NCI-H82 treated with DMSO at 0.1 percent for 48 hours (cell line): ENCODE measurements at regions not wholly inside any gene's neighbourhood (a gene's known extent, or its start where the extent isn't known, plus 50 kb on each side); places are given as distances from the start of the nearest gene placed in this dataset.

Experiments
- DNase-seq: peaks from one replicate; lab custom pipeline; 2025; ENCODE audit not compliant: unreplicated experiment; lab: John Stamatoyannopoulos, UW

DNA sequence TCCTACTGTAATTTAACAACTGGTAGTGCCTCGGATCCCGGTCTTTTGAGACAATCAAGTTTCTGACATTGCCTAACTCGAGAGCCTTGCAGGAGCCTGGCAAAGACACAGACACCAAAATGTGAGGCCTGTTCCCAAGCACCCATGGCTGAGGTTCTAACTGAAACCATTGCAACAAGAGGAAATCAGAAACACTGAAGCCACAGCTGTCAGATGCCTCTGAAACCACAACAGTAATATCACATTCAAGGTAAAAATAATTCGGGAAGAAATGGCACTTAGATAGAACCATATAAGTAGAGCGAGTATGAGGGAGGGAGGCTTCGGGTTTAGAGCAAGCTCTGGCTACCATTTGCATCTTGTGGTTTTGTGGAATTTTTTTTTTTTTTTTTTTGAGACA, 285.9 kb downstream of the FBXO15 start:
- DNase-seq, result no peak

DNA sequence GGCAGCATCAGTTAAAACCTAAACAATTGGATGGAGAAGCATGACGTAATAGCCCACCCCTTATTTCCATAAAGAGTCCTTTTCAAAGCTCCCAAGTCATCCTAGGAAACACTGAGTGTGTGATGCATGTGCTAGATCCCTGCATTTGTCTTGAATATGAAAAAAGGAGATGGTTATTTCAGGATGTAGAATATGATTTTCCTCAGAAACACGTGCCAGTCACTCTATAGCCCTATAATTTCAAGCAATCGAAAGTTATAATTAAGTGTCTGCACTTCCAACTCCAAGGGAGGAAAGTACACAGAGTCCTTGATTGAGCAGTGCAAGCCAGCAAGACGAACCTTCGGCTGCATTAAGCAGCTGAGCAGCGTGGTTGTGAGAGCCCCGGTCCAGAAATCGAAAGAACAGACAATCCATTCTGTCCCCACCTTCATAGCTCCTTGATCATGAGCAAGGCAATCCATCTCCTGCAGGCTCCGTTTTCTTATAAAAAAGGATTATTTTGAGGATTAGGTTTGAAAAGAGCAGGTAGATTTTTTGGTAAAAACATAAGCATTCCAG, 287.7 kb downstream of the FBXO15 start:
- DNase-seq, result no peak

DNA sequence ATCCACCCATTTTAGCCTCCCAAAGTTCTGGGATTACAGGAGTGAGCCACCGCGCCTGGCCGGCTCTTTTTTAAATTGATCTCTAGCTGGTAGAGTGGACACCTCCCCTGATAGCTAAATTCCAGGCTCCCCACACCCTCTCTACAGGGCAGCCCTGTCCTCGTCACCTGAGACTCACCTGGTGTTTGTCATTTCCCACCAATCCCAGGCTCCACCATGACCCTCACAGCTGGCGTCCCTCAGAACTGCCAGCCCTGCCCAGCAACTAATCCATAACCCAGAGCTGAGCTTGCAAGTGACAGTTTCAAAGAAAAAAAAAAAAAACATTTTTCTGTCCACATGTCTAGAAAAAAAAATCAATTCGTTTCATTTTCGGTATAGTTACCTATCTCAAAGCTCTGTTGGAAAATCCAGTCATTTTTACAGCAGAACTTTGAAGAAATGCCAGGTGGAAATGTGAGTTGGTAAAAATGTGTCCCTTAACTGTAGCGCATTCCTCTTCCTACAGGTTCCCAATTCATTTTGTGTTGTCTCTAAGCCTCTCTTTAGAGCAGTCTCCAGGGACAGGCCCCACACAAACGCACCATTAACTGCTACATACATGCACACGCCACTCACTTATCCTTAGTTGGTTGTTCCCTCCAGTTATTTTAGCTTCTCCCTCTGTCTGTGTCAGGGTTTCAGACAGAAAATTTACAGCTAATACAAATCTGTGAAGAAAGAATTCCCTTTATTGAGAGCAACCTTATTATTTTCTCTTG, 294.7 kb downstream of the FBXO15 start:
- DNase-seq, result no peak

DNA sequence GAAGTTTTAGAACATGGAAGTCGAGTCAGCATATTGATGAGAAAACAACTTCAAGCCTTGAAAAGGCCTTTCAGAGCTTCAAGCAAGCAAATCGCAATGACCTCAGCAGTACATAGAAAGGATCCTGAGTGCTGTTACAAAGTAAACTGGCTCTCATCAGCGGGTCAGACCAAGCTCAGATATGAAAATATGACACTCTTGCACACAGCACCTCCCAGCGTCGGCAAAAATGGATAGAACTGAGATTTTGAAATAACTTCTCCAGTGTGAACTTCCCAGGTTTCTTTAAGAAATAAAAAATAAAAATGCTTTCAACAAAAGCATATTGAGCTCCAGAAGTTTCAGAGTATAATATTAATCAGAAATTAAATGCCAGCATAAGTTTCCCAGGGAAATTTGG, 296.9 kb downstream of the FBXO15 start:
- DNase-seq, result no peak

DNA sequence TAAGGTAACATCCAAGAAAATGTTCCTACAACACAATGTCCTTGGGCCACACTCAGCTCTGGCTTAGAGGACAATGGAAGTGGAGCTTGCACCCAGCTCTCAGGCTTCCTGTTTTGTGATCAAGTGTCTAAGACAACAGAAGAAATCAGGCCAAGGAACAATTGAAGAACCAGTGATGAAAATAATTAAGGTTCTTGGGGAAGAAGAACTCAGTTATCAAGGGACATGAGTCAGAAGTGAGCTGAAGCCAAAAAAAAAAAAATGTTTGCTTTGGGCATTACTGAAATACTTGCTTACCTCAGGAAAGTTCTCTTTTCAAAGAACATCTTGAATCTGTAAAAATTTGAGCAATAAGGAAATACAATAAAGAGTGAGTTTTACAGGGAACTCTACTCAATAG, 299.0 kb downstream of the FBXO15 start:
- DNase-seq, result no peak

DNA sequence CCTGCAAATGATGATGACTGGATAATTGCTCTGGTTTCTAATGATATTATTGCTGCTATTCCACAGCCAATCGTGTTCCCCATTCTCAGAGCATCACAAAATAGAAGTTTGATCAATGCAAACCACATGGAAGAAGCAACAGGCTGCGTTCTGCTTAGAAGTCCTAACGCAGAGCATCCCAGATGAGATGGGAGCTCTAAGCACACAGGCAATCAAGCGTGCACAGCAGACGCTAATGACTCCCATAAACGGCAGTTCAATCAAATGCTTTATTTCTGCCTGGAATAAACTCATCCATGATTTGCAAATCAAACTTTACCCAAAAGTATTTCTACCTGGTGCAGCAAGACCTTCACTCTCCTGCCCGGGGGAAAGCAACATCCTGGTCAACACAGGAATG, 304.2 kb downstream of the FBXO15 start:
- DNase-seq, result no peak

DNA sequence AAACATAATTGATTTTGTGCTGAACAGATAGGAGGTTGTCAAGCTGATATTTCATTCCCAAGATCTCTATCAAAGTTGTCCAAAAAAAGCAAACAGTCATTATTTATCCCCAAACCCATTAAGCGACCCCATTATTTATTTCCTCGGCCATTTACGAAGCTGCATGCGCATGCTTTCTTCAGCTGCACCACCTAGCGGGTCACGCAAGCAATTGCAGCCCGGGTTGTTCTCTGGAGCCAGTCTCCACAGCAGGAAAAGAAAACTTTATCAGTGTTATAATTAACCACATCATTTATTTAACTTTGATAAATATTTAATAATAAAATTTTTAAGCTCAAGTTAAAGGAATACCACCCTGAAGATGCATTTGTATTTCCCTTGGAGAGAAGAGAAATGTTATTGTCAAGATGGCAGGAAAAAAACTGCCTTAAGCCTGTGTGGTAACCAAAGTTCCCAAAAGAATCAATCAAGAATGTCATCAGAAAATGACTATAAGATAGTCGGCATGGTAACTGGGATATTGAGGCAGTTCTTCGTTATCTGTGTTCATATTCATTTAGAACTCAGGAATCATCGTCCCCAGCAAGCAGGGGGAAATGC, 304.7 kb downstream of the FBXO15 start:
- DNase-seq, result no peak

DNA sequence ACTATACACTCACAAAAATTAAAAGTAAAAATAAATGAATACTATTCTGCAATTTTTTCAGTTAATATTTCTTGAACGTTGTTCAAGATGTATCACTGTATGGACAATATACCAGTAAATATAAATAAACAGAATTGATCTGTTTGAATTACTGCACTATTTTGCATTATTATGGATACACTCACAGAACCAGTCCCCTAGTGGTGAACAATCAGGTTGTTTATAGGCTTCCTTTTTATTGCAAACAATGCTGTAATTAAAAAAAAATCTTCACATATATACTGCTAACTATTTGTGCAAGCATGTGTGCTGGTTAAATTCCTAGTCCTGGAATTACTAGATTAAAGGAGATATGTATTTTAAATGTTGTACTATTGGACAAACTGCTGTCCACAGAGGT, 306.0 kb downstream of the FBXO15 start:
- no peak for DNase-seq

DNA sequence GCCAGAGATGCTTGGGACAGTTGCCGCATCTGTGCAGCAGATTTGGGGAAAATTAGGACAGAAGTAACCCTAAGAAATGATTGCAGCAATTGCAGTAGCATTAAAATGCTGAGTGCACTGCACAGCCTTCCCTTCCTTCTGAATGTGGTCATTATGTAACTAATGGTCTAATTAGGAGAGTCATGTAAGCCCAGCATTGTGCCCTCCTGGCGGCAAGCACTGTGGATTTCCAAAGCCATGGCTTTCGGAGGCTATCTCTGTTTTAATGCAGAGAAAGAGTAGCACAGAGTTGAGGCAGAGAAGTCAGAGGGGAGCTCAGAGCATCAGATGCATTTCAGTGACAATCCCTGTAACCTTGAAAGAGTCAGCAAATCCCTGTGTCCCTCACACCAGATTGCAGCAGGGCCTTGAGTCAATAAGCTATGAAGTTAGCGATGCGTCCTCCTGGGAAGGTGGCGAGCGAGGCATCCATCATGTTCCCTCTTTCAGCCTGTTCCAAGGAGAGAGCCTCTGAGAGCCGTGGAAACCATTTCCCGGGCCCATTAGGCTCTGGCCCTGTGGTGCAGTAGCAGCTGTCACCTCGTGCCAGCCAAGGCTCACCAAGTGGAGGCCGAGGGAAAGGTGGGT, 307.2 kb downstream of the FBXO15 start:
- no peak for DNase-seq

DNA sequence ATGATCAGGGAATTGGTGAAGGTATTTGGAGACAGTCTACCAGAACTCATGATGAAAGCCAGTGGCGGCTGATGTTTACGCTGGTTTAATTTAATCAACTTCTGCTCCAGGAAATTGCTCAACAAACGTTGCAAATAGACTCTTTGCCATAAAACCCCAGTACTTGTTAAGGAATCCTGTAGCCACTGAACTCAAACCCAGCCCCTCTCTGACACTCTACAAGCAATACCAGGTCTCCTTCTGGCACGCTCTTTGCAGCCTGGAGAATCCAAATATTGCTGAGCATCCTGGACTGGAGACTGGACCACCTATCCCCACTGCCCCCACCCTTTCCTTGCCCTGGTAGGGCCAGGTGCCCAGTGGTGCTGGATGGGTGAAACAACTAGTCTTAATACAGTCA, 308.2 kb downstream of the FBXO15 start:
- no peak for DNase-seq

DNA sequence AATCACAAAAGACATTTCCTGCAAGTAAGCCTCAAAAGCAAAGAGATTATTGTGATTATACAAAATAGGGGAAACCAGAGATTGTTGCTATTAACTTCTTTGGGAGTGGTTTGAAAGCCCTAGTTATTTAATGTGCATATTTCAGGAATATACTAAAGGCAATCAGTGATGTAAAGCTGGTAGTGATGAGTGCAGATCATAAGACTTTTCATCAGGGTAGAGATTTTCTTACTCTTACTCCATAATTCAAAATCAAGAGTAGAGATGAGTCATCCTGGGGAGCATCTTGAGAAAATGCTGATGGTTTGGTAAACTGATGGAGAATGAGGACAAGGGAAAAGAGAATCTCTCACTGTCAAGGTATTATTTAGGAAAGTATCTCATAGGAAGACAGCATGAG, 309.5 kb downstream of the FBXO15 start:
- DNase-seq, result no peak

DNA sequence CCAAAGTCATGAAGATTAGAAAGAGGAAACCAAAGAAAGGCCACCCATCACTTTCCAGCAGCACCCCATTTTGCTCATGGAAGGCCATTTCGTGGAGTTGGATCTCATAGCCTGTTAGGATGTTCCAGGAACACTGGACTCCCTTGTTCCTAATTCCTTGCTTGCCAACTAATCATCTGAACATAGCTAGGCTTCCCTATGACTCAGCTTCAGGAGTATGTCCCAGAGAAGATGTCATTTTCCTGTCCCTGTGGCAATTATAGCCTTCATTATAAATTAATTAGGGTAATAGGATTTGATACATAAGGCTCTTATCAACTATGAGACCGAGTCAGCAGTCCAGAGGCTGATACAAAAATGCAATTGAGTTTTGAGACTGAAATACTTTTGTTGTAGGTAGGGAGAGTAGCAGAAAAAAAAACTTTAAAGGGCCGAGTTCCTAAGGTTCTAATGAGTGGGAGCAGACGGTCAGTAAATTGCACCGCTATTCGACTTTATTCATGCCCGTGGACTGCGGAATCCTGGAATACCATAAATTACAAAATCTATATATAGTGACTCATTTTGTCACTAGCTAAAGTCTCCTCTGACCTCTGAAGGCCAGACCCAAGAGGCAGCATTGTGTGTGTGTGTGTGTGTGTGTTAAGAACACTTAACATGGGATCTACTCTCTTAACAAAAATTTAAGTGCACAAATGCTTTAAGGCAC, 311.8 kb downstream of the FBXO15 start:
- DNase-seq, result no peak

DNA sequence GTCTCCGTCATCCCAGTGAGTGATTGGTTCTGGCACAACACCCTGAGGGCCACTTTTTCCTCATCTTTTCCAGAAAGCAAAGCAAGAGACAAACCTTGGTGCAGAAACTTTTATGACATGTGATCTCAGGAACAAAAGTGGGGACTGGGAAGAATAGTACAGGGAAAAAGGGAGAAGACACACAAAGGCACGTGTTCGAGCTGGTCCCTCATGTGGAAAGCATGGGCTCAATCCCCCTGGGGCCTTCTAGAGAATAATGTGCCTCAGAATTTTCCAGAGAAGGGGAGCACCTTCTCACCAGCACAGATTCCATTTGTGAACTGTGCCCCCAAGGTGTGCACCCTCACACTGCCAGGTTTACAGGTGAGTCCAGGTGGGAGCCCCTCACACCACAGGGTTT, 312.6 kb downstream of the FBXO15 start:
- no peak for DNase-seq

DNA sequence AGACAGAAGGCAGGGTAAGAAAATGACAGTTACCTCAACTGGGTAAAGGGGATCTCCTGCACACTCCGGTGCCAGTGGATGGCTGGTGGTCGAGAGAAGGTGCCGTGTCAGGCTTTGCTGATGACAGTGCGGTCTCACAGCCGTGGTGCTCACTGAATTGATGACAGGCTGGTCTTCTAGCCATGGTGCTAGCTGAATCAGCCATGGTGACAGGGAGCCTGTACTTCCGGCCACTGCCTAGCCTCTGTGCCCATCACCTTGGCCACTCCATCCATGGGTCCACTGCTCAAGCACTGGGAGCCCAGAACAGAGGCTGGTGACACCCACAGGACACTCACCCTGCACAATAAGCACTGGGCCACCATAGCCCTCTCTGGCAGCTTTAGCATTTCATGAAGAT, 315.9 kb downstream of the FBXO15 start:
- no peak for DNase-seq

DNA sequence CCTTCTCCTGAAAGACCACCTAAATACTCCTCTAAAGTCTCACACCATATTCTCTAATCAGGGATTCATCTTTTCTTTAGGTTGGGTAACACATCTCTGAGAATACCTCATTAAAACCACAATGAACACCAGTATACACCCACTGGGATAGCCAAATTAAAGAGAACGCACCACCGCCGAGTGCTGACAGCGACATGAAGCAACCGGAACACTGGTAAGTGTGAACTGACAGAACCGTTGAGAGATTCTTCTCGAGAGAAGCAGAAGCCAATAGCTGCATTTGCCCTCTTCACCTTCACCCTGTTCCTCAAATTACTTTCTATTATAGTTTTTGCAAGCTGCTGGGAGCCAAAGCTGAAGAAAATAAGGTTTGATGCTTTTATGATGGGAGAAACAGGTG, 318.5 kb downstream of the FBXO15 start:
- no peak for DNase-seq

DNA sequence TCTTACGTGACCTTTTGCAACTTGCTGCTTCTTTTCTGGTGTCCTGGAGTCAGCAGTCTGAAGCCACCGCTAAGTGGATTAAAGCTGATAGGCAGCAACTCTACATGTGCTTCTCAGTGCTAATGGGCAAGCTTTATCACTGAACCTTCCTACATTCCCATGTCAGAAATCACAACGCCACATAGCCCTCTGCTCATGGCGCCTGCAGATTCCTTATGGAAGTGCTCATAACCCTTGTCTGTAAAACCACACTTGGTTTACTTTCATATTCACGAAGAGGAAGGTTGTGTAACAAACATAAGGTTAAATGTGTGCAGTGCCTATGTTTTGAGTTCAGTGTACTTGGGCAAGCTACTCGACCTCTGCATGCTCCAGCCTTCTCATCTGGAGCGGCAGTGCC, 319.8 kb downstream of the FBXO15 start:
- DNase-seq, result no peak

DNA sequence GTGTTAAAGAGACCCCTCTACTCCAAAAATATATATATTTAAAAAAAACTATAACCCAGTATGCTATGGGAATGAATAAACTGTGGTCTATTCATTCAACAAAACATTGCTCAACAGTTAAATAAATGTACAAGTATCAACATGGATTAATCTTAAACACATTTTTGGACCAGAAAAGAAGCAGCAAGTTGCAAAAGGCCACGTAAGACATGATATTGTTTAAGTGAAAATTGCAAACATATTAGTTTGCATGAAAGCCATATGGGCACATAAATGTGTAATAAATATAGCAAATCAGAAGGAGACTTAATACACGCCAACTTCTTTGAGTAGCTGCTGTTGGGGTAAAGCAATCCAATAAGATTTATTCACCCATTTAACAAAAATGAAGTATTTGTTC, 321.5 kb downstream of the FBXO15 start:
- no peak for DNase-seq

DNA sequence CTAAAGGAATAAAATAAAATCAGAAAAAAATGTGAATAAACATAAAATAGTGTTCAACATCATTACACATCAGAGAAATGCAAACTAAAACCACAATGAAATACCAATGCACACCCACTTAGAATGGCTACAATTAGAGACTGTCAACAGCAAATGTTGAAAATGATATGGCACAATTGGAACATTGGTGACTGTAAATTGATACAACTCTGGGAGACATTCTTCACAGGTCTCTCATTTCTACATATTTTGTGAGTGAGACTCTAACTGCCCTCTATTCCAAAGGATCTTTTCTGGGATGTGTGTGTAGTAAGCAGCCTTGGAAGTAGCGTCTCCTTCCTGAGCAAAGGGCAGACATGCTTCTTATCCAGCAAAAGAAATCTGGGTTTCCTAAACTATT, 323.0 kb downstream of the FBXO15 start:
- no peak for DNase-seq

DNA sequence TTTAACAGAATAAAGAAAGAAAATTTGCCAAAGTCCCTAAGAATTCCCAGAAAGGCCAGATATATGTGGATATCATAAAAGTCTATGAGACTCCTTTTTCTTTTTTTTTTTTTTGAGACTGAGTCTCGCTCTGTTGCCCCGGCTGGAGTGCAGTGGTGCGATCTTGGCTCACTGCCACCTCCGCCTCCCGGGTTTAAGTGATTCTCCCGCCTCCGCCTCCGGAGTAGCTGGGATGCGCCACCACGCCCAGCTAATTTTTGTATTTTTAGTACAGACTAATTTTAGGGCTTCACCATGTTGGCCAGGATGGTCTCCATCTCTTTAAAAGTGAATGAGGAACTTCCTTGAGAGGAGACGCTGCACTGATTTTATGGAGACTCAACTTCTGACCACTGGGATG, 335.2 kb downstream of the FBXO15 start:
- no peak for DNase-seq

DNA sequence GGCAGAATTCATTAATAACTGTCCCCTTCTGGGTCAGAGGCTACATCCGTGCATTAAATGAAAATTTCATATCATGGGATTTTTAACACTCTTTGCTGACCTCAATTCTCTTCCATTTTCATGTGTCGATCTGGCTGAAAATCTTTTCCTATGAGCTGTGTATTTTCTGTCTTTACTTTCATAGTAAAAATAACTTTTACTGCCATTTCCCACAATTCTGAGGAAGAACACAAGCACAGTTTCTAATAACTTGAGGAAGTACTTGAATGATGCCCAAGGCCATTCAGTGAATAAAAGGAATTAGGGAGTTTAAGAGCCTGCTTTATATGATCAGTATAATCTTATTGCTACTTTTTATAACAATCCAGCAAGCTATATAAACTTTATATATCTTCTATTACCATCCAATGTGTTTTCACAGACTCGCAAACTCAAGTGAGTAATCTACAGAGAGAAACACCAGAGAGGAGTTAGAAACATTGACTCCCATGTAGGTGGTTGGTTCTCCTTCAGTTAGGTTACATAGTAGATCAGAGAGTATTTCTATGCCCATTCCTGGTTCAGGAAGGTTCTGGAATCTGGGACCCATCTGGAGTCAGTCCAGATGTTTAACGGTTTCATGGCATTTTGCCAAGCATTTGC, 340.0 kb downstream of the FBXO15 start:
- DNase-seq, result no peak

DNA sequence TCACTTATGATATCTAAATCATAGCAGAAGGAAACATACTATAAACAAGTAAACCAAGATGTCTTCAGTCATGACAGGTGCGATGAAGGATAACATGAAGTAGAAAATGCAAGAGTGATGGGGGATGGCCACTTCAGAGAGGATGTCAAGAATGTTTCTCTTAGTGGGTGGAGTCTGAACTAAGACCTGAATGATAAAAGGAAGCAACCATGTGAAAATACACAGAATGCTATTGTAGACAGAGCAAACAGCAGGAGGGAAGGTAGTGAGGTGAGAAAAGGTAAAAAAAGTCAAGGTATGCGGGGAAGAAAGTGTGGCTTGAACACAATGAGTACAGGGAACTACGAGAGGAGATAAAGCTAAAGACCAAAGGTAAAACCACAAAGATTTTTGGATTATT, 341.6 kb downstream of the FBXO15 start:
- no peak for DNase-seq
